GM12872 (cell line): ENCODE measurements at regions not wholly inside any gene's neighbourhood (a gene's known extent, or its start where the extent isn't known, plus 50 kb on each side); places are given as distances from the start of the nearest gene placed in this dataset.

Source experiments
- CTCF ChIP-seq: IDR thresholded peaks from 3 replicates; pipeline ENCODE4 v1.5.1; 2011; ENCODE audit warnings: low read depth, mild to moderate bottlenecking, low read length, moderate library complexity; ENCODE audit not compliant: insufficient read depth

GRCh38 chr15:87626860-87627259 is 629.7 kb downstream of the NTRK3 start:
- no peak for TF ChIP-seq CTCF

- TF ChIP-seq CTCF: 0 out of 3 replicates have a peak, but pooled peaks have one; percentile 15
Observed at GRCh38 chr15:87623832-87624231, 632.7 kb downstream of the NTRK3 start.

GRCh38 chr15:87620393-87620792 is 636.1 kb downstream of the NTRK3 start:
- no peak for TF ChIP-seq CTCF

- no peak for TF ChIP-seq CTCF
Observed at GRCh38 chr15:87619161-87619960, 637.2 kb downstream of the NTRK3 start.

- TF ChIP-seq CTCF: no peak
Observed at GRCh38 chr15:87618203-87618725, 638.3 kb downstream of the NTRK3 start.

- TF ChIP-seq CTCF: no peak
Observed at GRCh38 chr15:87614704-87615103, 641.8 kb downstream of the NTRK3 start.

- no peak for TF ChIP-seq CTCF
Observed at GRCh38 chr15:87610366-87610765, 646.2 kb downstream of the NTRK3 start.
